SK-N-SH treated with all-trans-retinoic acid at 6 μM for 48 hours (cell line): ENCODE measurements at regions not wholly inside any gene's neighbourhood (a gene's known extent, or its start where the extent isn't known, plus 50 kb on each side); places are given as distances from the start of the nearest gene placed in this dataset.

ENCODE experiments used
- CSDC2 ChIP-seq: fragments of 250-450 bp; sonication (Bioruptor Pico); IDR thresholded peaks from 2 replicates; pipeline ENCODE4 v1.5.0; 2020; ENCODE audit warnings: mild to moderate bottlenecking, moderate library complexity
- ESRRG ChIP-seq: fragments of 250-450 bp; sonication (Bioruptor Pico); IDR thresholded peaks from 2 replicates; pipeline ENCODE4 v1.6.1; 2021; ENCODE audit warnings: mild to moderate bottlenecking
- RARB ChIP-seq: fragments of 250-450 bp; sonication (Bioruptor Pico); IDR thresholded peaks from 2 replicates; pipeline ENCODE4 v1.8.0; 2021; ENCODE audit warnings: mild to moderate bottlenecking, moderate library complexity
- SNAI2 ChIP-seq: fragments of 250-450 bp; sonication (Bioruptor Pico); IDR thresholded peaks from 2 replicates; pipeline ENCODE4 v1.5.0; 2020; ENCODE audit warnings: mild to moderate bottlenecking, moderate library complexity
- ZC3H10 ChIP-seq: fragments of 250-450 bp; sonication (Bioruptor Pico); IDR thresholded peaks from 2 replicates; pipeline ENCODE4 v1.5.1; 2021; ENCODE audit warnings: mild to moderate bottlenecking, moderate library complexity
- ZFP3 ChIP-seq: fragments of 250-450 bp; sonication (Bioruptor Pico); IDR thresholded peaks from 2 replicates; pipeline ENCODE4 v1.5.0; 2020; ENCODE audit warnings: mild to moderate bottlenecking, moderate library complexity
- ZFP30 ChIP-seq: fragments of 450-650 bp; formaldehyde crosslinking; IDR thresholded peaks from 2 replicates; pipeline ENCODE4 v1.5.0; 2022; ENCODE audit warnings: mild to moderate bottlenecking, moderate library complexity
- ZNF565 ChIP-seq: fragments of 450-650 bp; formaldehyde crosslinking; conservative IDR thresholded peaks from 2 replicates; pipeline ENCODE4 v1.5.0; 2020; ENCODE audit warnings: low read depth, mild to moderate bottlenecking, moderate library complexity
- ZNF70 ChIP-seq: fragments of 450-650 bp; formaldehyde crosslinking; IDR thresholded peaks from 2 replicates; pipeline ENCODE4 v1.5.0; 2020; ENCODE audit warnings: mild to moderate bottlenecking, moderate library complexity
- ZNF8 ChIP-seq: fragments of 450-650 bp; formaldehyde crosslinking; IDR thresholded peaks from 2 replicates; pipeline ENCODE4 v1.5.0; 2020; ENCODE audit warnings: mild to moderate bottlenecking, moderate library complexity
- TF ChIP-seq, protein P1 (sequence below): fragments of 250-450 bp; sonication (Bioruptor Pico); IDR thresholded peaks from 2 replicates; pipeline ENCODE4 v1.5.1; 2020; ENCODE audit warnings: low read depth, mild to moderate bottlenecking, moderate library complexity
- TF ChIP-seq, protein P2 (sequence below): fragments of 250-450 bp; sonication (Bioruptor Pico); IDR thresholded peaks from 2 replicates; pipeline ENCODE4 v1.8.0; 2020; ENCODE audit warnings: mild to moderate bottlenecking, moderate library complexity, borderline replicate concordance
- TF ChIP-seq, protein P3 (sequence below): fragments of 250-450 bp; sonication (Bioruptor Pico); IDR thresholded peaks from 2 replicates; pipeline ENCODE4 v1.8.0; 2021; ENCODE audit warnings: low read depth, mild to moderate bottlenecking, moderate library complexity, borderline replicate concordance

DNA sequence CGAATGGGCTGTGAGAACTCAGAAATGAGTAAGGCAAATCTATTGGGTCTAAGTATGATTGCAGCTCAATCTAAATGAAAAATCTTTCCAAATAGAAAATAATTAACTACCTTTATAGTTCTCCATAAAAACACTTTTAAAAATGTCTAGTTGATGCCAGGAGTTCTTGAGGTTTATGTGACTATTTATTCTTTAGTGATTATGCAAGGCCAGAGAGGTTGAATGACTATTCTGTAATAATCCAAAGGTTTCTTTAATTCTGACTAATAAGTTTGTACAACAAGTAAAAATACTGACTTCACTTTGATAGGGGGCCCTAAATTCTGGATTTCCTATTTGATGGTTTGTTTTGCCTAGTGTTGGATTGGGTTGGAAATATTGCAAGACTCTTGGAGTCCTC is 461.2 kb downstream of the EPM2A start:
- TF ChIP-seq, protein P1, sequence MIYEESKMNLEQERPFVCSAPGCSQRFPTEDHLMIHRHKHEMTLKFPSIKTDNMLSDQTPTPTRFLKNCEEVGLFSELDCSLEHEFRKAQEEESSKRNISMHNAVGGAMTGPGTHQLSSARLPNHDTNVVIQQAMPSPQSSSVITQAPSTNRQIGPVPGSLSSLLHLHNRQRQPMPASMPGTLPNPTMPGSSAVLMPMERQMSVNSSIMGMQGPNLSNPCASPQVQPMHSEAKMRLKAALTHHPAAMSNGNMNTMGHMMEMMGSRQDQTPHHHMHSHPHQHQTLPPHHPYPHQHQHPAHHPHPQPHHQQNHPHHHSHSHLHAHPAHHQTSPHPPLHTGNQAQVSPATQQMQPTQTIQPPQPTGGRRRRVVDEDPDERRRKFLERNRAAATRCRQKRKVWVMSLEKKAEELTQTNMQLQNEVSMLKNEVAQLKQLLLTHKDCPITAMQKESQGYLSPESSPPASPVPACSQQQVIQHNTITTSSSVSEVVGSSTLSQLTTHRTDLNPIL (CRISPR knock-in tag), result no peak
- TF ChIP-seq CSDC2 (CRISPR knock-in tag) (no peak), ESRRG (CRISPR knock-in tag) (no peak), RARB (no peak), ZNF70 (CRISPR knock-in tag) (no peak), ZFP3 (no peak), SNAI2 (CRISPR knock-in tag) (no peak), ZNF565 (no peak), ZC3H10 (CRISPR knock-in tag) (no peak), ZNF8 (CRISPR knock-in tag) (no peak), ZFP30 (no peak)
- TF ChIP-seq, protein P2, sequence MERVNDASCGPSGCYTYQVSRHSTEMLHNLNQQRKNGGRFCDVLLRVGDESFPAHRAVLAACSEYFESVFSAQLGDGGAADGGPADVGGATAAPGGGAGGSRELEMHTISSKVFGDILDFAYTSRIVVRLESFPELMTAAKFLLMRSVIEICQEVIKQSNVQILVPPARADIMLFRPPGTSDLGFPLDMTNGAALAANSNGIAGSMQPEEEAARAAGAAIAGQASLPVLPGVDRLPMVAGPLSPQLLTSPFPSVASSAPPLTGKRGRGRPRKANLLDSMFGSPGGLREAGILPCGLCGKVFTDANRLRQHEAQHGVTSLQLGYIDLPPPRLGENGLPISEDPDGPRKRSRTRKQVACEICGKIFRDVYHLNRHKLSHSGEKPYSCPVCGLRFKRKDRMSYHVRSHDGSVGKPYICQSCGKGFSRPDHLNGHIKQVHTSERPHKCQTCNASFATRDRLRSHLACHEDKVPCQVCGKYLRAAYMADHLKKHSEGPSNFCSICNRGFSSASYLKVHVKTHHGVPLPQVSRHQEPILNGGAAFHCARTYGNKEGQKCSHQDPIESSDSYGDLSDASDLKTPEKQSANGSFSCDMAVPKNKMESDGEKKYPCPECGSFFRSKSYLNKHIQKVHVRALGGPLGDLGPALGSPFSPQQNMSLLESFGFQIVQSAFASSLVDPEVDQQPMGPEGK, result no peak
- TF ChIP-seq, protein P3, sequence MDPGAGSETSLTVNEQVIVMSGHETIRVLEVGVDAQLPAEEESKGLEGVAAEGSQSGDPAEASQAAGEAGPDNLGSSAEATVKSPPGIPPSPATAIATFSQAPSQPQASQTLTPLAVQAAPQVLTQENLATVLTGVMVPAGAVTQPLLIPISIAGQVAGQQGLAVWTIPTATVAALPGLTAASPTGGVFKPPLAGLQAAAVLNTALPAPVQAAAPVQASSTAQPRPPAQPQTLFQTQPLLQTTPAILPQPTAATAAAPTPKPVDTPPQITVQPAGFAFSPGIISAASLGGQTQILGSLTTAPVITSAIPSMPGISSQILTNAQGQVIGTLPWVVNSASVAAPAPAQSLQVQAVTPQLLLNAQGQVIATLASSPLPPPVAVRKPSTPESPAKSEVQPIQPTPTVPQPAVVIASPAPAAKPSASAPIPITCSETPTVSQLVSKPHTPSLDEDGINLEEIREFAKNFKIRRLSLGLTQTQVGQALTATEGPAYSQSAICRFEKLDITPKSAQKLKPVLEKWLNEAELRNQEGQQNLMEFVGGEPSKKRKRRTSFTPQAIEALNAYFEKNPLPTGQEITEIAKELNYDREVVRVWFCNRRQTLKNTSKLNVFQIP (CRISPR knock-in tag), result no peak
